ENCODE measurements at regions not wholly inside any gene's neighbourhood (a gene's known extent, or its start where the extent isn't known, plus 50 kb on each side); places are given as distances from the start of the nearest gene placed in this dataset.

- TF ChIP-seq SUPT20H (IDR thresholded peaks at IDR 0.05; ENCODE audit: borderline replicate concordance, control insufficient read depth, low read depth, low read length), result no peak
- no peak for TF ChIP-seq NKRF (conservative IDR thresholded peaks at IDR 0.05)
- no peak for TF ChIP-seq ZBTB33 (IDR thresholded peaks at IDR 0.05)
These were observed 167.3 kb upstream of the SGO1 start (continued) for GRCh38 chr3:20353286-20353685.

GRCh38 chr3:20352546-20353179, 166.7 kb upstream of the SGO1 start:
- RAD21 ChIA-PET (ENCODE audit: unreplicated experiment), result no interaction called here
- POLR2A ChIA-PET, result no interaction called here
- no peak for ATAC-seq
- no peaks in the 10 kb centered on the region for H3K79me2 ChIP-seq (ENCODE audit: control insufficient read depth, insufficient read depth, low read length)
- H3K27ac ChIP-seq (ENCODE audit: control insufficient read depth, insufficient read depth), result no peak overlapping the region
- SMC1A ChIA-PET (ENCODE audit: uncharacterized antibody, unreplicated experiment), result no interaction called here
- H3K4me2 ChIP-seq (ENCODE audit: control insufficient read depth, insufficient read depth), result no peak overlapping the region
- no peaks in the 10 kb centered on the region for H3K36me3 ChIP-seq (ENCODE audit: control insufficient read depth in 2 of 2, insufficient read depth in 2 of 2, low read length in 1 of 2)
- no peak overlapping the region for H3K9ac ChIP-seq (ENCODE audit: control insufficient read depth, insufficient read depth, low read length)
- intact Hi-C loops (cut with micrococcal nuclease; ENCODE audit: unreplicated experiment) (no loop called here), in situ Hi-C loops (cut with MboI) (no loop called here)
- no peak for FAIRE-seq
- BruUV-seq (replicated peaks), result no TSS peak
- no peak overlapping the region for H3K4me3 ChIP-seq
- H3K4me1 ChIP-seq (ENCODE audit: control insufficient read depth, insufficient read depth, low read length), result no peaks in the 10 kb centered on the region
- H3K27me3 ChIP-seq (replicated peaks in 1 of 2; ENCODE audit: control insufficient read depth in 2 of 2, insufficient read depth in 2 of 2, low read length in 1 of 2), result no peaks in the 10 kb centered on the region
- H3K9me3 ChIP-seq (replicated peaks; ENCODE audit: control insufficient read depth, insufficient read depth, low read length), result no peaks in the 10 kb centered on the region
- WGBS (ENCODE audit: insufficient coverage, insufficient replicate concordance, low lambda C conversion rate, missing lambda C conversion rate), result 20% methylated on average over 3 of the region's 3 CpGs
- H4K20me1 ChIP-seq (ENCODE audit: control insufficient read depth, insufficient read depth), result no peaks in the 10 kb centered on the region
- no peak for DNase-seq (ENCODE audit: low read depth, low spot score)
- no peak overlapping the region for H2AFZ ChIP-seq (ENCODE audit: control insufficient read depth, low read depth, low read length)
- CTCF ChIA-PET, result no interaction called here
- TF ChIP-seq RFX5 (IDR thresholded peaks at IDR 0.05; ENCODE audit: low read depth, low read length) (no peak), ZNF217 (IDR thresholded peaks at IDR 0.05) (no peak), GABPA (IDR thresholded peaks at IDR 0.05; ENCODE audit: low read depth) (no peak), BRCA1 (IDR thresholded peaks at IDR 0.05; ENCODE audit: low read depth, low read length) (no peak), CREB1 (IDR thresholded peaks at IDR 0.05; ENCODE audit: low read depth) (no peak), HDGF (IDR thresholded peaks at IDR 0.05) (no peak), SIX5 (IDR thresholded peaks at IDR 0.05; ENCODE audit: low read depth, low read length, severe bottlenecking) (no peak), NKRF (conservative IDR thresholded peaks at IDR 0.05) (no peak), ZNF24 (IDR thresholded peaks at IDR 0.05) (no peak), PAX8 (IDR thresholded peaks at IDR 0.05) (no peak), ZBTB4 (CRISPR knock-in tag; IDR thresholded peaks at IDR 0.05) (no peak), LARP7 (IDR thresholded peaks at IDR 0.05) (no peak), PAX5 (IDR thresholded peaks at IDR 0.05; ENCODE audit: borderline replicate concordance, low read depth, low read length) (no peak)
